BE2C (cell line): ENCODE measurements at regions not wholly inside any gene's neighbourhood (a gene's known extent, or its start where the extent isn't known, plus 50 kb on each side); places are given as distances from the start of the nearest gene placed in this dataset.

ENCODE experiments used
- DNase-seq: peaks from one replicate; pipeline ENCODE4 v3.0.0-alpha.2; 2020
- H3K27me3 ChIP-seq: fragments of 250-450 bp; sonication (Bioruptor Pico); 2 replicates; pipeline ENCODE4 v1.5.1; 2020; ENCODE audit warnings: mild to moderate bottlenecking
- H3K36me3 ChIP-seq: fragments of 250-450 bp; sonication (Bioruptor Pico); 2 replicates; pipeline ENCODE4 v1.5.1; 2020; ENCODE audit warnings: mild to moderate bottlenecking
- H3K4me1 ChIP-seq: fragments of 250-450 bp; sonication (Bioruptor Pico); 2 replicates; pipeline ENCODE4 v1.5.1; 2020
- H3K4me3 ChIP-seq: 2 replicates; pipeline ENCODE4 v1.5.1; 2011; ENCODE audit warnings: low read depth, low read length
- H3K9me3 ChIP-seq: fragments of 250-450 bp; sonication (Bioruptor Pico); 2 replicates; pipeline ENCODE4 v1.5.1; 2020
- CTCF ChIP-seq: IDR thresholded peaks from 2 replicates; pipeline ENCODE4 v1.5.1; 2012; ENCODE audit warnings: mild to moderate bottlenecking, low read depth, low read length

DNA sequence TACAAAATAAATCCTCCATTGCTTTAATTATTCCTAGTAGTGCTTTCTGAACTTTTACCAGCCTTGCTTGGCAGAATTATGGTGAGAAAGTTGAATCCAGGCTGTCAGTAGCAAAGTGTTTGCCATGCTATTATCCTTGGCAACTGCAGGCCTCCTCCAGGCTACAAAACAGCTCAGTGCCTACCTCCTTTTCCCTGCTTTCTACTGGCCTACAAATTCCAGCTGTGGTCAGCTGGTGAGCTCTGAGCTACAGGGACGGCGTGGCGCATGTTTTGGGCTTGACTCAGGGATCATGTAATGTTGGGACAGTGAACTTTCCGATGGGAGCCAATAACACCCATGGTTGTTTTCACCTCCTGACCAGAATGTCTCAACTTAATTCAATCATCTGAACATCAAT is 456.1 kb upstream of the ADAMTS5 start:
- peaks cover 22% of the 10 kb centered on the region for H3K4me1 ChIP-seq
- DNase-seq: no peak
- no peaks in the 10 kb centered on the region for H3K36me3 ChIP-seq
- no peak for TF ChIP-seq CTCF
- H3K9me3 ChIP-seq: no peaks in the 10 kb centered on the region; the same call in 1 of the 2 replicates
- H3K4me3 ChIP-seq: no peak overlapping the region
- H3K27me3 ChIP-seq: no peaks in the 10 kb centered on the region

- DNase-seq: no peak
- no peak for TF ChIP-seq CTCF
Observed at GRCh38 chr21:27422435-27422834, 455.5 kb upstream of the ADAMTS5 start.

GRCh38 chr21:27421654-27422053 is 454.8 kb upstream of the ADAMTS5 start:
- Histone ChIP-seq H3K4me3 (no peak overlapping the region), H3K27me3 (no peaks in the 10 kb centered on the region), H3K4me1 (peaks cover 21% of the 10 kb centered on the region), H3K9me3 (no peaks in the 10 kb centered on the region; the same call in 1 of the 2 replicates), H3K36me3 (no peaks in the 10 kb centered on the region)
- no peak for DNase-seq
- TF ChIP-seq CTCF: no peak

More at GRCh38 chr21:27422435-27422834, 455.5 kb upstream of the ADAMTS5 start:
- Histone ChIP-seq H3K36me3 (no peaks in the 10 kb centered on the region), H3K4me3 (no peak overlapping the region), H3K4me1 (peaks cover 22% of the 10 kb centered on the region), H3K27me3 (no peaks in the 10 kb centered on the region), H3K9me3 (no peaks in the 10 kb centered on the region; the same call in 1 of the 2 replicates)

DNA sequence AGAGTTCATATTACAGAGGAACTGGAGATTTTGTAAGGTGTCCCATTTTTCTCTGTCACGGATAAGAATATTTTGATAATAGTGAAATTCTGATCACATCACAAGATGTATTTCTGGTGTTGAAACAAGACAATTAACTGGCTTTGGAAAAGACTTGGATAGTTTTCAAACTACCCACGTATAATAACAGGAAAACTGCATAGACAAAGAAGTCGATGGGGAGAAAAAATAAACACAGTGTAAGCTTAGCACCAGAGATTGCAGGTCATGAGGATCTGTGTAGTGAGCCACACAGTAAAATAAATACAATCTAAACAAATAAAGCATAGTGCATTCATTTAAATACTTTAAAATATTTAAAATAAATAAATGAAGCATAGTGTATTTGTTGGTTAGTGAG is 452.3 kb upstream of the ADAMTS5 start:
- TF ChIP-seq CTCF: no peak

GRCh38 chr21:27418346-27418745 is 451.5 kb upstream of the ADAMTS5 start:
- TF ChIP-seq CTCF: no peak
- no peak overlapping the region for H3K4me3 ChIP-seq
- no peaks in the 10 kb centered on the region; the same call in 1 of the 2 replicates for H3K9me3 ChIP-seq

More for the DNA sequence above, 452.3 kb upstream of the ADAMTS5 start:
- Histone ChIP-seq H3K4me1 (peaks cover 5% of the 10 kb centered on the region), H3K36me3 (no peaks in the 10 kb centered on the region), H3K27me3 (no peaks in the 10 kb centered on the region), H3K9me3 (no peaks in the 10 kb centered on the region; the same call in 1 of the 2 replicates), H3K4me3 (no peak overlapping the region)
- DNase-seq: no peak

GRCh38 chr21:27412530-27412929 is 445.6 kb upstream of the ADAMTS5 start:
- H3K27me3 ChIP-seq: no peaks in the 10 kb centered on the region
- no peak for TF ChIP-seq CTCF
- no peaks in the 10 kb centered on the region for H3K36me3 ChIP-seq
- no peaks in the 10 kb centered on the region for H3K9me3 ChIP-seq
- H3K4me1 ChIP-seq: no peaks in the 10 kb centered on the region
- no peak overlapping the region for H3K4me3 ChIP-seq
- no peak for DNase-seq

More at GRCh38 chr21:27418346-27418745, 451.5 kb upstream of the ADAMTS5 start:
- no peaks in the 10 kb centered on the region for H3K4me1 ChIP-seq
- no peaks in the 10 kb centered on the region for H3K36me3 ChIP-seq
- H3K27me3 ChIP-seq: no peaks in the 10 kb centered on the region
- no peak for DNase-seq
